ENCODE measurements at regions not wholly inside any gene's neighbourhood (a gene's known extent, or its start where the extent isn't known, plus 50 kb on each side); places are given as distances from the start of the nearest gene placed in this dataset.

DNA sequence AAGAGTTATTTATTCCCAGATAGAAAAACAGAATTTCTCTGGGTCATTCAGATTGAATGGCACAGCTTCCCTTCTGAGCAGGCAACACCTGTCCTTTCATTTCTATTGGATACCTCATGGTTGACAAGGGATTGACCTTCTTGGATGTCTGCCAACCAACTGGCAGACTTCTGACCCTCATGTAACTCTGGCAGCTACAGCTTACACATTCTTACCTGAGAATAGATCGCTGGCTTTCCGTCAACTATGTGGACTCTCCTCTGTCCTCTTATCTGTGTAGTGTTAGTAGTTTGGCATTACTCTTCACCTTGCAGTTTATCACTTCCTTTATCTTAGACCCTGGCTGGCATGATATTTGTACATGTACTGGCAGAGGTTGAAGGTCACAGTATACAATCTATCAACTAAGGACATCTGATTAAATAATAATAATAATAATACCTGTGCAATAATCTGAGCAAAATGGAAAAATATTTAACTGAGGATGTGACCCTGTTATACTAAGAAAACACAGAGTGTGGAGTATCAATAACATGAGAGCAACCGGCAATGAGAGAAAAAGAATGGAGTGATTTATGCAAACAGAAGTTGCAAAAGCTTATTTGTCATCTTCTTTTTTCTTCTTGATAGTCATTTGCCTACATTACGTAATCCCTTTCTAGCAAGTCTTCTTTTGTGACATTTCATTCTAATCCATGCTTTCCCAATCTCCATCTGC, 1118.2 kb downstream of the ARAP2 start:
- no peak for DNase-seq

DNA sequence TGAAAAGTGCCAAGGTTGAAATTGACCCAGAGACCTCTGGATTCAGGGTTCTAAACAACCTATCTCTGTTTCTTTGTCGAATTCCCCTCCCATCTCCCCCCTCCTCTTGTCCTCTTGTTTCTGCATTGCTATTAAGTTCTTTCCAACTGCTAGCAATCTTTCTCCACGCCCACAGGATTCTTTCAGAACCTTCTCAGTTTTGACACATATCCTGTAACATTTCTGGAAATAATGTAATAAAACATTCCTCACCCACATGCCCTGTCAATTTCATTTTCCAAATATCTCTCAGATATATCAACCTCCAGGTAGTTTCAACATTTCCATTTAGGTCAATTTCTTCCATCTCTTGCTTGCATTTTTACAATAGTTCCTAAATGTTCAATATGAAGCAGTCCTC, 1105.9 kb downstream of the ARAP2 start:
- no peak for DNase-seq

DNA sequence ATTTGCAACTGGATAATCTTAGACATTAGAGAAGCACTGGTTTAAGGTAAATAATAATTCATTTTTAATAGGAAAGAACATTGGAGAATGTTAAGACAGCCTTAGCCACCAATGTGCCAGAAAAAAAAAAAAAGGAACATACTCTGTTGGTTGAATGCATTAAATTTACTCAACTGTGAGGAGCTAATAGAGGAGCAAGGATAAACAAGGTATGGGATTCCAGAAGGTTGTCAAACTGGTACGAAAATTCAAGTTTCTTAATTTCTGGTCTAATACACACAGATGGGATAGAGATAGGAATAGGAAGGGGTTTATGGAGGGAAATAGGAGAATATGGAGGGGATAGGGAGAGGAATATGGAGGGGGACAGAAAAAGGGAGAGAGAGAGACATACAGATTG, 1096.6 kb downstream of the ARAP2 start:
- no peak for DNase-seq

DNA sequence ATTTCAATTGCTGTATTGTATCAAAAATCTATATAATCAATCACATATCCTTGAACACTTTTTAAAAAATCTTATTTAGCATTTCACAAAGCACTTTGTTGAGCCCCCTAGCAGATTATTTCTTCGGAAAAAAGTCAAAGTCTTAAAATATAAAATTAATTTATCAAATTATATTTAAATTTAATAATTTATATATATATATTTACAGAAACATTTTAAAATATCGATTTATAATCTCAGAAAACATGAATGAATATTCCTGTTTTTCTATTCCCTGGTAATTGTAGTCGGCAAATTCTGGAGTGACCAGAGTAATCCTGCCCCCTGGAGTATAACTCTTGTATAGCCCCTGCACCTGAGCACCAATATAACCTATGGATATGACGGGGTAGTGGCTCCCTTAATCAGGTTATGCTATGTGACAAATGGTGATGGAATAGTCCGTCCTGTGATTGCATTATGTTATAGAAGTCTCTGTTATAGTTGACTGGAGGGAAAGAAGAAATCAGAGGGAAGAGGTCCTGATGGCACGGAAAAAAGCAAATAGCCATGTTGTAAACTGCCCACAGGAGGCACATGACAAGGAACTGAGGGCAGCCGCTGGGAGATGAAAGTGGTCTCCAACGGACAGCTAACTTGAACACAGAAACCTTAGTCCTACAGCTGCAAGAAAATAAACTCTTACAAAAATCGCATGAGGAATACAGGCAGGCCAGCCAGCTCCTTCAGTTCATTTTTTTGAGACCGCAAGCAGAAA, 1092.3 kb downstream of the ARAP2 start:
- DNase-seq = no peak

DNA sequence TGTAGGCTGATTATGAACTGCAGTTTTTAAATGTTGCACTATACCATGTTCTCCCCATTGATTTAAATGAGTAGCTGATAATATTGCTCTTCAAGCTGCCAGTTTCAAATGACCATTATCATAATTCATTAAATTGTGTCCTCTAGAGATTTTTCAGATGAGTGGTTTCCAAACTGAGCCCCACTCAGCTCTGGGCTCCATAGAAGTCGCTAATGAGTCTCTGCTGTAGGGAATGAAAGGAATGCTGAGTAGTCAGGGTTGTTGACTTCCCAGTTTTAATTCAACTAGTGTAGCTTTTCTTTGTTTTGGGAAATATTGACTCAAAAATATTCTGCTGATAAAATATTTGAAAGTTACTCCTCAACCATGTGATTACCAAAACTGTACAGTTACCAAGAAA, 1081.1 kb downstream of the ARAP2 start:
- DNase-seq = no peak

DNA sequence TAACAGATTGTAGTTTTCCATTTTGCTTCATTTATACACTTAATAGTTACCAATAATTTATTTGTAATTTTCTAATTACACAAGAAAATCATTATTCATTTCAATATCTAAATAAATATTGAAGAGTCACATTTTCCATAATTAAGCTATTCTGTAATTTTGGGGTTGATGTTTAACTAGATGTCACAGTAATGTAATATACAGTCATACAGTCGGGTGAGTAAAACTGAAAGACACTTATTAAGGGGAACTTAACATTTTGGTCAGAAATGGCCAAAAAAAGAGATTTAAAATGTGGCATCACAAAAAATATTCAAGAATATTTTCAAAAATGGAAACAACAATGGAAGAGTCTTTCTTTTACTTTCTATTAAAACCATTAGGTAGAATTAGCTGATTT, 1080.3 kb downstream of the ARAP2 start:
- DNase-seq = no peak

DNA sequence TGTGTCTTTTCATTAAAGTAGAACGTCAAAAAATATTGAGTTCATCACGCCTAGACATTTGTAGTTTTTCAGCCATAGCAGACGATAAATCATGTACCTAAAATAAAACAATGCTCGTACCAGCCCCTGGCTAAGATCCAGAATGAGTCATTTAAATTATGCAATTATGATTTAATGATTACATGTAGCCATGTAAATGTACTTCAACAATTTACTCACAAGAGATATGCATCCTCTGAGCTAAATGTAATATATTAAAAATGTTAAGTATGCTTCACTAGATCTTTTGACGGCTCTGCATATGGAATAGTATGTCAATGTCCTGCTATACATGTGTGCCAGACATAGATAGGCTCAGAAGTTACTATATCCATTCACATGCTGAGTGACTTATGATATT, 1077.8 kb downstream of the ARAP2 start:
- DNase-seq = no peak

DNA sequence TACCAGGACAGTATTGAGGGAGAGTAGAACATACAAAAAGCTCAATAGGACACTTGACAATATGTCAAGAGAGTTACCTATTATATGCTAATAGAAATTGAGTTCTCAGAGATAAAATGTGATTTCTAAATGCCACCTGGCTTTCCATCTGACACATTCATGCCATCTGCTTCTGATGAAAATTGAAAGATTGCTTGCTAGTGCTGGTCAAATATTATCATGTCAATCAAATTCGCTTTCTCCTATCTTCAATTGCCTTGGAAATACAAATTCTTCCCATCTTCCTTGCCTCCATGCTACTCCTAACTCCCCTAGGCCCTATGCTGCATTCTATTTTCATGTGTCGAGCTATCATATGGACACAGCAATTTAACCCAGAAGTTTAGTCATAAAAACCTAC, 1076.9 kb downstream of the ARAP2 start:
- no peak for DNase-seq

DNA sequence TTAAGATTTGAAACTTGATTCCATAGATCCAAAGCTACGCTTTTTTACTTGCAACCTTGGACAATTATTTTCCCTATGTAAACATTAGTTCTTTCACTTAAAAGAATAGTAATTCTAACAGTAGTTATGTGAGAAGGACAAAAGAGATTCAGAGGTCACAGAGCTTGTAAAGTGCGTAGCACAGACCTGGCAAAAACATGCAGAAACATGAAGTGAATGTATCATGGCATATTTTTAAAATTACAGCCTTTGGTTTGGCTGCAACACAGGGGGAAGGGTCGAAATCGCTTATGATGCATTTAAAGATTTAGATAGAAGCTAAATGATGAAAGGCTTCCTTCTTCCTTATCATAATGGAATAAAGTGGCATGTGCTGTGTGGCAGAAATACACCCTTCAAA, 1068.8 kb downstream of the ARAP2 start:
- DNase-seq = no peak

DNA sequence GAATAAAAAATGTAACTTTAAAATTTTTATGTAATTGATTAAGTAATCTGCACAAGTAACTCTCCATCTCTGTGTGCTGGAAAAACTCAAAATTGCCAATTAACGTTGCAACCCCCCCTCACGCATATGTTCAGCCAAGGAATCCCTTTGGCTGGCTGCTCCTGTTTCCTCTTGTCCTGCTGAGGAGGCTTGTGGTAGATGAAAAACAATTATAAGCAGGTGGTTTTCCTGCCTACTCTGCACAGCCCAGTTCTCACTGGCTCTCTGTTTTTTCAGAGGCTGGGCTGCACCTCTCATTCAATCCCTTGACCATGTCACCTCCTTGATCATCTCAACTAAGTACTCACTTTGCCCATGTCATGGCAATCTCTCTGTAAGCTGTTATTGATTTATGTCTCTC, 1068.4 kb downstream of the ARAP2 start:
- DNase-seq = no peak

DNA sequence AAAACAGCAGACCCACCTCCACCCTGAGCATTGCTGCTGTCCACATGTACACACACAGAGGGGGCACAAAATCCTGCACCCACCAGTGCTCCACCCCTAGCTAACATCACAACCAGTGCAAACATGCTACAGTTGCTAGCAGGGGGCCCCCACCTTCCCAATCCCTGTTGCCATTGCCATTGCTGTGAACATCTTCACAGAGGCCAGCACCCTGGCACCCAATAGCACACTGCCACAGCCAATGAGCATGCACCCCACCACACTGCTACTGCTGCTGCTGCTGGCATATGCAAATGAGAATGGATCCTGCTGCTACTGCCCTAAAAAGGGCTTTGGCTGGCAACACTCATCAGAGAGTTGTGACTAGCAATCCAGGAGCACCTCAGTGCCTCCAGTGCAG, 1061.9 kb downstream of the ARAP2 start:
- no peak for DNase-seq

DNA sequence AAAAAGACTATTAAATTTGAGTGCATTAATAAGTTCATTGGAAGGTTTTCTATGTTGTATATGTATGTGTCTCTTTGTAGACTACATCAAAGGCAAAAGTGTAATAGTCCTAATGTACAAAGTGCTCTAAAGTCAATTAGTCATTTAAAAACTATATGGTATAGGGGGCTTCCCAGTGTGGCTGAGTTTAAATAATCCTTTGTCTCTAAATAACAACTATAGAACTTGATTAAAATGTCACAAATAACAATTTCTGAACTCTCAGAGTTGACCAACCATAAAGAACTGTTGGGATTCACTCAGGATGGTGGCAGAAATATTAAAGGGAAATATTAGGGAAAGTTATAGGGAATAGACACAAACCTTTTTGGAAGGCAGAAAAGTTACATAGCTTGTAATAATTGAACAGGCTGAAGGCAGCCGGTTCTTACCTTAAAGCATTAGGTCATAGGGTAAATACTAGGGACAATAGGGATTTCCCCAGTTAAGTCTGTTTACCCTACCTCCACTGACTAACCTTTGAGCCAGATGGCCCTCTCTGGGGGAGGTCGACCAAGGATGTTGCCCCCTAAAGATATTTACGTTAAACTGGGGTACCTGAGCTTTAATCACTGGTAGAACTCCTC, 1054.2 kb downstream of the ARAP2 start:
- no peak for DNase-seq

DNA sequence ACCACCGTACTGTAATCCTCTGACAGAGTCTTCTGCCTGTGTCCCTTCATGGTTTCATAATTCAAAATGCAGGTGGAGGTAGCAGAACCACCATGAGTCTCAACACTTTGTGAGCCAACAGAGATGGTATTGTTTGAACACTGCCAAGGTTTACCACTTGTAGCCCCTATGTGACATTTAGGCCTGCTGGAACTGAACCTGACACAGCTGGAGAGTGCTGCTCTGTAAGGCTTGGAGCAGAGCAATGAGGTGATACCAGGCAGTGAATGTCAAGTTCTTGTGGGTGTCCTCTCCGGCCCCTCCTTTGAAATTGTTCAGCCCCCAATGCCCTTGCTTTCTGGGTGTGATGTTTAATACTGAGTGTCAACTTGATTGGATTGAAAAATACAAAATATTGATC, 1042.9 kb downstream of the ARAP2 start:
- no peak for DNase-seq

DNA sequence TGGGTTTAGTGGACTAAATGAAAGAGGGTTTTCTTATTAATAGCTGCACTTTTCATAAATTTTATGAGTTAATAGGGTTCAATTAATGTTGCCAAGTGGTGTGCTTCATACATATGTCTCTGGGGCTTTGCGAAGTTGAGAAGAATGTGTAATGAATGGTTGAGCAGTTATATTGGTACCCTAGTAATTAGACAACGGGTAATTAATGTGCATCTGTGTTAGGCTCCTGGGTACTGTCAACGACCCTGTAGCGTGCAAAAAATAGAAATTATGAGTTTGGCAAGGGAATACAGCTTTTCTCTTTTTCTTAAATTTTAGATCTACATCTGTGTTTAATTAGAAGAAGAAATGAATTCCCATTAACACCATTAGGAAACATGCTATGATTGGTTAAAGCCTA, 1027.7 kb downstream of the ARAP2 start:
- no peak for DNase-seq

DNA sequence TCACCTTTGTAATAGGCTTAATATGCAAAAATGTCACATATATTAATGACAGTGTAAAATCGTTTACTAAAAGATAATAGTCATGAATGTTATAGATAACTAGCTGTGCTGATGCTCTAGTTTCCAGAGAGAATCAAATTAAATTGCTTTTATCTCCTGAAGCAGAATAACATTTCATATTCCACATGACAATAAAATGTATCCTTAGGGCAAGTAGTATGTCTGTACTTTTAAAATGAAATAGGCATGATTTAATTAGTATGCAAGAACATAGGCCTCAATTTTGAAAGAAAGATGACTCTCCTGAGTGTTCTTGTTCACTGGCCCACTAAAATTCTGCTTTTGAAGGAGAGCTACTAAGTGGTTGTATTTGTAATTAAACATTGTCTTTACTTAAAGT, 1027.0 kb downstream of the ARAP2 start:
- DNase-seq = no peak

DNA sequence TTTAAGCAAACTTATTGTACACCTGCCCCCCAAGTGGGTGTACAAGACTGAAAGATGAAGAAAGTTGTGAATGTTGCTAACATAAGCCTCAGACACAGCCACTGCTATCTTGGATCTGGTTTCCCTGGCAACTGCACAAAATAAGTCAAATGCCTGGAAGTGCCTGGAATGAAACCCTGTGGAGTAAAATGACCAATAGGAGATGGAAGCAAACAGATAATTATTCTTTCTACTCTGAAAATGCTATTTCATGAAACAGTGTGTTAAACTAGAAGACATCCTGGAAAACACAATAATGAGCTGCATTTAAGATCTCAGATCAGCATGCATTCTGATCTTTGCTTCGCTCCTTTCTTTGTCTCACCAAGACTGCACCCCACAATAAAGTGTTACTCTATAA, 1016.0 kb downstream of the ARAP2 start:
- DNase-seq = no peak

DNA sequence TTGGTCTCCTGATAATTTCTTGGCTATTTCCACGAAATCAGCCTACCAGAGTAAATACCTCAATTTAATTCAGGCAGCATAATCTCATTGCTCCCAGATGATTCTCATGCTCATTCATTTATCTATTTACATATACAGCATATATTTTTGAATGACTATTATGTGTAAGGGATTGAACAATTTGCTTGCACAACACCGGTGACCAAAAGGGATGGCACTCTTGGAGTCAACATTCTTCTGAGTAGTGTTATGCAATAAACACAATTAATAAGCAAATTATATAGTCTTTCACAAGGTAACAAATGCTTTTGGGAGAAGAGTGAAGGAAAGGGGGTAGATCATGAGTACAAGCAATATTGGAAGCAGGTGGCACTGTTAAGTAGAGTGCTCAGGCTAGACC, 1015.3 kb downstream of the ARAP2 start:
- DNase-seq = no peak

DNA sequence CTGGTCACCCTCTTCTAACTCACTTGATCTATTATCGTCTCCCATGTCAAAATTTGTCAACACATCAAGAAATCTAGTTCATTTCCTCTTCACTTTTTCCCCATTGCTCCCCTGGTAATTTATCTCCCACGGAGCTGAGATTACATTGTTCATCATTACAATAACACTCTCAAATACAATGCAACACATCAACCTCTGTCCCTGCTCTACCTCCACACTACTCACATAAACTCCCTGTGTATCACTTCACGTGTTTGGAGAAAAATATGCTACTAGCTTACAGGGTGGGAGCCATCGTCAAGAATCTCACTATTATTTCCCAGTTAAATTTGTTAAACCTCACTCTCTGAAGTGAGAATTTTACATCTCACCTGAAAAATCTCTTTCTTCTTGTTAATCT, 1006.4 kb downstream of the ARAP2 start:
- DNase-seq = no peak

DNA sequence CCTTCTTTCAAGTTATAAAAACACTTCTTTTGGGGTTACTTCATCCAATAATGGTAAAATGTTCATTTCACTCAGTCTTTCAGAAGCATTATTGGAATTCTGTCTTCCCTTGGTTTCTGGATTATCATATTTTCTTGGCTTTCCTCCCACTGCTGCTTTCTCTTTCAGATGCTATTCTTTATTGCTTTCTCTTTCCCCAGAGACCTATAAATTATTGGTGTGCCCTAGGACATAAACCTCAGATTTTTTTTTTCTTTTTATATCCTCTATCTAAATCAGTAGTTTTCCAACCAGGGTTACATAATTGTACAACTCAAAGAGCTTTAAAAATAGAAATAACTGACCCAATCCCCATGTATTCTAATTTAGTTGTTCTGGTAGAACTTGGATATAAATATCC, 1005.5 kb downstream of the ARAP2 start:
- DNase-seq = no peak

DNA sequence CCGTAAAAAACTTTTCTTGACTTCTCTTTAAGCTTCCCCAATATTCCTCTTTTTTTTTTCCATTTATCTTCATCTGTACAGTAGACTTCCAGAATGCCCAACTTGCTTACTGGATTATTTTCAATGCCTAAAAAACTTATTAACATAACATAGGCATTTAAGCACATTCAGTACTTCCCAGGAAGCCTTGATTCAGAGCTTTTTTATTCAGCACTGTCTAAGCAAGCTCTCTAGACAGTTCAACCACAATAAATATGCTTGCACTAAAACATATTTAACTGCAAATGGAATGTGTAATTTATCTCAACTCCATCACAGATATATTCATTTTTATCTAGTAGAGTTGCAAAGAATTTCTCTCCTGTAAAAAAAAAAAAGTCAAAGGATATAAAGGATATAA, 997.8 kb downstream of the ARAP2 start:
- no peak for DNase-seq

DNA sequence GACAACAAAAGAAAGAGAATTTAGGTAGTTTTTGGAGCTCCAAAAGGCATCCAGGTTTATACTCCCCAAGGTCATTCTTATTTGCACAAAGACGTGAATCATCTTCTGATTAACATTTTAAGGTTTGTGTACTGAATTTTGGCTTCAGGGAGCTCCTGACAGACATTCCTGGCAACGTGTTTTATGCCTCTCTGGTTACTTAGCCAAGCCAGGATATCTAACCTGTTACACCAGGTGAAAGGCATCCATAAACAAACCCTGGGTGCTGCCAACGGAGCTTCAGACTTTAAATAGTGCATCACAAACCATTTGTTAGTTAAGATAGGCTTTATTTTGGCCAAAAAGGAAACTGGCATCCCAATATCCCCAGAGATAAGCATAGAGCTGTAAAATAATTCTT, 997.3 kb downstream of the ARAP2 start:
- no peak for DNase-seq

DNA sequence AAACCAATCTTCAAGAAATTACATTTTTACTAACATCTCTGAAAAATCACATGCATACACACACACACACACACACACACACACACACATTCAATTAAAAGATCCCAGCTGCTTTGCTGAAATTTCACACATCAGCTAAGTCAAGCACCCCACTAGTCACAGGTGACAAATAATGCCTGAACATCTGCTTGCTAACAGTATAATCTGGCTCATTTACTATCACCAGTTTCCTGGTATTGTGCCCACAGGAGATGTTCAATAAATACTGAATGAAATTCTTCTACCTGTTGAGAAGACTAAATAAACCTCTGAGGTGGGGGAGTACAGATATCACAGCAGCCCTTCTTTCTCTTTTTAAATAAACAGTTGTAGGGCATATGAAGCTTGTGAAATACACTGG, 994.0 kb downstream of the ARAP2 start:
- DNase-seq = no peak

DNA sequence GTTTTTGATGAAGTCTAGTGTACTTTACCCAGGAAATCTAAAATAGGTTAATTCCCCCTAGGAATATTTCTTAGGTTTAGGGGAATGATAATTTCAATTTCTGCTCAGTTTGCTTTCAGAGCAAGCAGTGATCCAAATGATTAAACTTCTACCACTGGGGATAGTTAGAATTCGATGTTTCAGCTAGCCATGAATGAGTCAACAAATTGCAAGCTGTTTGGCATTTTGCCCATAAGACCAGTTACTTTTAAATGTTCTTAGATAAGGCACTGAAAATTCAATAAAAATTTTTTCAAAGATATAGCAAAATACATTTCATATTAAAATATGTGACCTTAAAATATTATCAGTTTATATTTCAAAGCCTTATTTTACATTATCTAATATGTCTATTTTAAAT, 993.6 kb downstream of the ARAP2 start:
- DNase-seq = no peak

DNA sequence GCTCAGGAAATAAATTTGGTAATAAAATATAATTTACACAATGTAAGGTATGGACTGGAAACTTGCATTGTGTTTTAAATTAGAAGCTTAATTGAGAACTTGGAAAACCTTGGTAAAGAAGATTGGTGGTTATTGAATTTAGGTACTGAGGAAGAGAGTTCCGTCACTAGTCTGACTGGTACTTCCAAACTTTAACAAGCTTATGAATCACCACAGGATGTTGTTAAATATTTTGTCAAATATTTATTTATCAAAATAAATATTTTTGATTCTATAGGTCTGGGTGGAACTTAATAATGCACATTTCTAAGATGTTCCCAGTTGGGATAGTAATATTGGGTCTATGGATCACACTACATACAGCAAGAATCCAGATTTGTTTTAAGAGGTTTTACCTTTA, 992.2 kb downstream of the ARAP2 start:
- DNase-seq = no peak

DNA sequence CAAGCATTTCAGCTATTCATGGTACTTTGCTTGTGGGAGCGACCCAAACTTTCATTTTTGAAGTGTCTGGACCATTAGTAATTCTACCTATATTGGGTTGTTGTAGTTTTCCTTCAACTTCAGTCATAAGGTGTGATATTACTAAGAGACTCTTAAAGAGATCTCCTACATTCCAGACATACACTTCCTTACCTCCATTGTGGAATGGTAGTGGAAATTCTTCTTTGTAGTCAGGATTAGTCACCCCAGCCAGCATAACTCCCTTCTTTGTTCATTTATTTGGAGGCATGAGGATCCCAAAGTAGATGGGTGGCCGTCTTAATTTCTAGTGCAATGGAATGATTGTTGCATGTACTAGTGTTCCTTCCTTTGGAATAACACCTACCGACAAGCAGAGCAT, 991.4 kb downstream of the ARAP2 start:
- no peak for DNase-seq

All from CD4-positive, alpha-beta T cell treated with Interleukin-17A for 1 hour (primary cell).